Keratinocyte (primary cell): ENCODE measurements at regions not wholly inside any gene's neighbourhood (a gene's known extent, or its start where the extent isn't known, plus 50 kb on each side); places are given as distances from the start of the nearest gene placed in this dataset.

Experiments
- EZH2 ChIP-seq: IDR thresholded peaks from one replicate; pipeline ENCODE4 v1.6.1; 2012; ENCODE audit warnings: inconsistent platforms, mild to moderate bottlenecking, low read length, moderate library complexity
- TF ChIP-seq, protein P1 (sequence below), 3 experiments: IDR thresholded peaks in 1 of 3; conservative IDR thresholded peaks in 1 of 3; optimal IDR thresholded peaks in 1 of 3; 2 replicates in 2 of 3; 3 replicates in 1 of 3; pipeline versions ENCODE3 to v1.5.1; 2011; ENCODE audit warnings: low read length in 3 of 3, mild to moderate bottlenecking in 3 of 3, moderate library complexity in 2 of 3, control low read depth in 1 of 3, inconsistent platforms in 1 of 3; ENCODE audit not compliant: insufficient read depth in 2 of 3; ENCODE audit errors: extremely low read depth in 1 of 3

DNA sequence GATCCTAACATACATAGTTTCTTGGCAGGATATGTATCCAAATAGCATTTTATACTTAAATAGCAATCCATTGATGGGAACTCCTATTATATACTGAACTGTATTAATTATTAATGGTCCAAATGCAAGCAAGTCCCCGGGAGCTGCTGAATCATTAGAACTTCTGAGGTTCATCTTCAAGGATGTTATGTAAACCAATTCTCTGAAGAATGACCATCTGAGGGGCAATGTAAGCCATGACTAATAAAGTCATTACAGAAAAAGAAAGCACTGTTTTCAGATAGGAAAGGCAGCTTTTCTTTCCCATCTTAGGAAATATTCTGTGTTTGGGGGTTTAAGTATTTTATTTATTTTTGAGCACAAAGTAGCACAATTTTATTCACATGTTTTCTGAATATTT is 166.1 kb upstream of the SLC16A7 start:
- TF ChIP-seq, protein P1, sequence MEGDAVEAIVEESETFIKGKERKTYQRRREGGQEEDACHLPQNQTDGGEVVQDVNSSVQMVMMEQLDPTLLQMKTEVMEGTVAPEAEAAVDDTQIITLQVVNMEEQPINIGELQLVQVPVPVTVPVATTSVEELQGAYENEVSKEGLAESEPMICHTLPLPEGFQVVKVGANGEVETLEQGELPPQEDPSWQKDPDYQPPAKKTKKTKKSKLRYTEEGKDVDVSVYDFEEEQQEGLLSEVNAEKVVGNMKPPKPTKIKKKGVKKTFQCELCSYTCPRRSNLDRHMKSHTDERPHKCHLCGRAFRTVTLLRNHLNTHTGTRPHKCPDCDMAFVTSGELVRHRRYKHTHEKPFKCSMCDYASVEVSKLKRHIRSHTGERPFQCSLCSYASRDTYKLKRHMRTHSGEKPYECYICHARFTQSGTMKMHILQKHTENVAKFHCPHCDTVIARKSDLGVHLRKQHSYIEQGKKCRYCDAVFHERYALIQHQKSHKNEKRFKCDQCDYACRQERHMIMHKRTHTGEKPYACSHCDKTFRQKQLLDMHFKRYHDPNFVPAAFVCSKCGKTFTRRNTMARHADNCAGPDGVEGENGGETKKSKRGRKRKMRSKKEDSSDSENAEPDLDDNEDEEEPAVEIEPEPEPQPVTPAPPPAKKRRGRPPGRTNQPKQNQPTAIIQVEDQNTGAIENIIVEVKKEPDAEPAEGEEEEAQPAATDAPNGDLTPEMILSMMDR (optimal IDR thresholded peaks at IDR 0.05 in 1 of 3, IDR thresholded peaks at IDR 0.05 in 1 of 3, conservative IDR thresholded peaks at IDR 0.05 in 1 of 3; ENCODE audit: extremely low read depth in 1 of 3, insufficient read depth in 2 of 3, low read length in 3 of 3) = no peak
- TF ChIP-seq EZH2 = no peak
